ENCODE measurements at regions not wholly inside any gene's neighbourhood (a gene's known extent, or its start where the extent isn't known, plus 50 kb on each side); places are given as distances from the start of the nearest gene placed in this dataset.

GRCh38 chr17:36760425-36760824 lies 159.0 kb downstream of the MRM1 start:
- no peak overlapping the region for H3K27ac Mint-ChIP-seq
- H3K4me1 Mint-ChIP-seq (ENCODE audit: low read depth), result no peaks in the 10 kb centered on the region; the same call in 1 of the 2 replicates
- peaks cover 11% of the 10 kb centered on the region for H3K27me3 Mint-ChIP-seq (ENCODE audit: insufficient read depth)

GRCh38 chr17:36761203-36761950 lies 160.0 kb downstream of the MRM1 start:
- Mint-ChIP-seq H3K4me3 (no peak overlapping the region), H3K36me3 (ENCODE audit: low read depth) (no peaks in the 10 kb centered on the region), H3K9me3 (no peaks in the 10 kb centered on the region), H3K27me3 (ENCODE audit: insufficient read depth) (peaks cover 10% of the 10 kb centered on the region), H3K4me1 (ENCODE audit: low read depth) (no peaks in the 10 kb centered on the region; the same call in 1 of the 2 replicates), H3K27ac (no peak overlapping the region)
- TF ChIP-seq CTCF (IDR thresholded peaks at IDR 0.05), result no peak
- DNase-seq, result no peak

More at GRCh38 chr17:36760425-36760824, 159.0 kb downstream of the MRM1 start:
- TF ChIP-seq CTCF (IDR thresholded peaks at IDR 0.05), result no peak
- Mint-ChIP-seq H3K9me3 (no peaks in the 10 kb centered on the region), H3K36me3 (ENCODE audit: low read depth) (no peaks in the 10 kb centered on the region), H3K4me3 (no peak overlapping the region)
- DNase-seq, result no peak

GRCh38 chr17:36765436-36766043 lies 164.2 kb downstream of the MRM1 start:
- Mint-ChIP-seq H3K9me3 (no peaks in the 10 kb centered on the region), H3K27me3 (ENCODE audit: insufficient read depth) (peaks cover 31% of the 10 kb centered on the region), H3K27ac (no peak overlapping the region), H3K4me1 (ENCODE audit: low read depth) (no peaks in the 10 kb centered on the region; the same call in 1 of the 2 replicates), H3K36me3 (ENCODE audit: low read depth) (no peaks in the 10 kb centered on the region), H3K4me3 (no peak overlapping the region)
- DNase-seq, result no peak
- TF ChIP-seq CTCF (IDR thresholded peaks at IDR 0.05), result no peak

GRCh38 chr17:36768394-36768793 lies 167.0 kb downstream of the MRM1 start:
- peak; percentile 35 for TF ChIP-seq CTCF (IDR thresholded peaks at IDR 0.05)
- DNase-seq, result no peak
- no peaks in the 10 kb centered on the region for H3K36me3 Mint-ChIP-seq (ENCODE audit: low read depth)
- no peak overlapping the region for H3K4me3 Mint-ChIP-seq
- H3K4me1 Mint-ChIP-seq (ENCODE audit: low read depth), result no peaks in the 10 kb centered on the region; the same call in 1 of the 2 replicates
- H3K27ac Mint-ChIP-seq, result no peak overlapping the region
- no peaks in the 10 kb centered on the region for H3K9me3 Mint-ChIP-seq
- H3K27me3 Mint-ChIP-seq (ENCODE audit: insufficient read depth), result peaks cover 36% of the 10 kb centered on the region

GRCh38 chr17:36773039-36773438 lies 164.2 kb upstream of the LHX1 start:
- H3K27ac Mint-ChIP-seq, result no peak overlapping the region
- peaks cover 32% of the 10 kb centered on the region for H3K27me3 Mint-ChIP-seq (ENCODE audit: insufficient read depth)
- H3K4me1 Mint-ChIP-seq (ENCODE audit: low read depth), result no peaks in the 10 kb centered on the region
- H3K36me3 Mint-ChIP-seq (ENCODE audit: low read depth), result no peaks in the 10 kb centered on the region
- H3K9me3 Mint-ChIP-seq, result no peaks in the 10 kb centered on the region
- H3K4me3 Mint-ChIP-seq, result no peak overlapping the region
- no peak for TF ChIP-seq CTCF (IDR thresholded peaks at IDR 0.05)
- DNase-seq, result no peak
